Stomach (tissue), 4 donors: ENCODE measurements at regions not wholly inside any gene's neighbourhood (a gene's known extent, or its start where the extent isn't known, plus 50 kb on each side); places are given as distances from the start of the nearest gene placed in this dataset.

Experiments used
- CTCF ChIP-seq, 7 experiments: fragments of 450-650 bp in 4 of 7; fragments of 200-600 bp in 3 of 7; sonication (generic) in 3 of 7; IDR thresholded peaks; one replicate each; pipeline ENCODE4 v1.5.1; 2016 to 2019; ENCODE audit warnings: antibody characterized with exemption in 7 of 7, control low read depth in 2 of 7, mild to moderate bottlenecking in 1 of 7
- EP300 ChIP-seq: sonication (generic); formaldehyde crosslinking; IDR thresholded peaks from one replicate; pipeline ENCODE4 v1.6.1; 2017; ENCODE audit warnings: antibody characterized with exemption
- POLR2A ChIP-seq, 4 donors: fragments of 450-650 bp; IDR thresholded peaks; one replicate each; pipeline ENCODE4 v1.6.1; 2016; ENCODE audit warnings: antibody characterized with exemption in 4 of 4, control low read depth in 2 of 4, mild to moderate bottlenecking in 1 of 4, moderate library complexity in 1 of 4

GRCh38 chr7:46126675-46127300 is 205.7 kb upstream of the IGFBP3 start:
- TF ChIP-seq CTCF (IDR thresholded peaks at IDR 0.05): no peak
- no peak for TF ChIP-seq POLR2A (IDR thresholded peaks at IDR 0.05)
- no peak for TF ChIP-seq EP300
